ENCODE measurements at regions not wholly inside any gene's neighbourhood (a gene's known extent, or its start where the extent isn't known, plus 50 kb on each side); places are given as distances from the start of the nearest gene placed in this dataset.
"Not testable (repeated sequence)": the region's sequence is repeated elsewhere in the genome, so short reads cannot be mapped to it uniquely, and the experiment has no call there.

- DNase-seq (ENCODE audit: low read depth): not testable (repeated sequence)
Observed at GRCh38 chr6:60384614-60385013, 1901.4 kb downstream of the KHDRBS2 start.

GRCh38 chr6:60382771-60383170, 1903.3 kb downstream of the KHDRBS2 start:
- DNase-seq (ENCODE audit: low read depth): not testable (repeated sequence)

- not testable (repeated sequence) for DNase-seq (ENCODE audit: low read depth)
Observed at GRCh38 chr6:60374078-60374477, 1911.9 kb downstream of the KHDRBS2 start.

- DNase-seq (ENCODE audit: low read depth): peak; percentile 27
Observed at GRCh38 chr6:60367800-60368199, 1918.2 kb downstream of the KHDRBS2 start.

- not testable (repeated sequence) for DNase-seq (ENCODE audit: low read depth)
Observed at GRCh38 chr6:60365901-60366300, 1920.1 kb downstream of the KHDRBS2 start.

- DNase-seq (ENCODE audit: low read depth): not testable (repeated sequence)
Observed at GRCh38 chr6:60342411-60343008, 1943.5 kb downstream of the KHDRBS2 start.

- DNase-seq (ENCODE audit: low read depth): not testable (repeated sequence)
Observed at GRCh38 chr6:60338328-60339071, 1947.5 kb downstream of the KHDRBS2 start.

GRCh38 chr6:60335124-60335523, 1950.9 kb downstream of the KHDRBS2 start:
- not testable (repeated sequence) for DNase-seq (ENCODE audit: low read depth)

GRCh38 chr6:60333708-60334107, 1952.3 kb downstream of the KHDRBS2 start:
- not testable (repeated sequence) for DNase-seq (ENCODE audit: low read depth)

- DNase-seq (ENCODE audit: low read depth): not testable (repeated sequence)
Observed at GRCh38 chr6:60308939-60309338, 1977.1 kb downstream of the KHDRBS2 start.

All from EH (cell line).